NT2/D1 (cell line): ENCODE measurements at regions not wholly inside any gene's neighbourhood (a gene's known extent, or its start where the extent isn't known, plus 50 kb on each side); places are given as distances from the start of the nearest gene placed in this dataset.

Source experiments
- DNase-seq: peaks from one replicate; pipeline ENCODE4 v3.0.0-alpha.2; 2011; ENCODE audit warnings: low read depth, low spot score
- H3K27me3 ChIP-seq: 2 replicates; pipeline ENCODE4 v1.6.0; 2011; ENCODE audit warnings: mild to moderate bottlenecking; ENCODE audit not compliant: insufficient read length, insufficient read depth
- H3K36me3 ChIP-seq: 2 replicates; pipeline ENCODE4 v1.6.1; 2011; ENCODE audit warnings: mild to moderate bottlenecking, low read length, mixed read lengths; ENCODE audit not compliant: insufficient read depth, insufficient read length
- H3K4me1 ChIP-seq: 2 replicates; pipeline ENCODE4 v1.5.1; 2011; ENCODE audit not compliant: insufficient read depth, insufficient read length
- H3K4me3 ChIP-seq: 2 replicates; pipeline ENCODE4 v1.5.1; 2011; ENCODE audit warnings: low read depth; ENCODE audit not compliant: insufficient read length
- H3K9ac ChIP-seq: 2 replicates; pipeline ENCODE4 v1.6.0; 2011; ENCODE audit warnings: low read depth; ENCODE audit not compliant: insufficient read length
- H3K9me3 ChIP-seq: 2 replicates; pipeline ENCODE4 v1.5.1; 2011; ENCODE audit warnings: mild to moderate bottlenecking, low read length; ENCODE audit not compliant: insufficient read depth
- SUZ12 ChIP-seq: IDR thresholded peaks from 2 replicates; pipeline ENCODE4 v1.6.1; 2011; ENCODE audit not compliant: insufficient read length, insufficient read depth; ENCODE audit errors: extremely low read depth
- YY1 ChIP-seq: IDR thresholded peaks from 2 replicates; pipeline ENCODE4 v1.6.1; 2011; ENCODE audit not compliant: insufficient read length, insufficient read depth
- ZNF274 ChIP-seq: IDR thresholded peaks from 2 replicates; pipeline ENCODE4 v1.6.1; 2011; ENCODE audit warnings: mild to moderate bottlenecking, low read depth, low read length

DNA sequence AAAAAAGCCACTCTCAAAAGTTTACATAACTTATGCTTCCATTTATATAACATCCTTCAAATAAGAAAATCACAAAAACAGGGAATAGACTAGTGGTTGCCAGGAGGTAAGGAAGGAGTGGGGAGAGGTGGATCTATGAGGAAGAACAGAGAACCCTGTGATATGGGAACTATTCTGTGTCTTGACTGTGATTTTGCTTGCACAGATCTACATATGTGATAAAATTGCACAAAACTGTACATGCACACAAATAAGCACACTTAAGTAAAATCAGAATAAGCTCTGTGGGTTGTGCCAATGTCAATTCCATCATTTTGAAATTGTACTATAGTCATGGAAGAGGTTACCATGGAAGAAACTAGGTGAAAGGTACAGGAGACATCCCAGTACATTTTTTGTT, 121.6 kb upstream of the SGCG start:
- no peaks in the 10 kb centered on the region for H3K36me3 ChIP-seq
- no peak for DNase-seq
- H3K9ac ChIP-seq: no peak overlapping the region
- H3K27me3 ChIP-seq: no peaks in the 10 kb centered on the region
- TF ChIP-seq ZNF274: no peak
- no peak for TF ChIP-seq SUZ12
- TF ChIP-seq YY1: no peak
- H3K4me3 ChIP-seq: no peak overlapping the region
- no peaks in the 10 kb centered on the region for H3K9me3 ChIP-seq
- no peaks in the 10 kb centered on the region for H3K4me1 ChIP-seq

DNA sequence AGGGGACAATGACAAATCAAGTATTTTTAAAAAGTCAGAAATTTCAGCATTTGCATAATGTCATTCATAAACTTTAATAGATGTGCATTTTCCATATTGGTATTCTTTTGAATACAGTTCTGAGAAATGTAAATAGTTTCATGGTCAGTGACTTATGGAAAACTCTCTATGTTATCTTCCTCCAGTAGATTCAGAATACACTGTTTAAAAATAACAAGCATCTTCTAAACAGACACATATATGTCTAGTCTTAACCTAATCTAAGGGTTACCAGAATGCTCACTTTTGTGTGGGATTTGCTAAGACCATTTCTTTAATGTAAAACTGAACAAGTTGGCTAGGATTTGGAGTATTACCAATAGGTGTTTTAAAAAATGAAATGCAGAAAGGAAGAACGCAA, 119.8 kb upstream of the SGCG start:
- TF ChIP-seq ZNF274: no peak
- no peak for TF ChIP-seq SUZ12
- no peak for TF ChIP-seq YY1
- Histone ChIP-seq H3K4me1 (no peaks in the 10 kb centered on the region), H3K9ac (no peak overlapping the region), H3K4me3 (no peak overlapping the region), H3K9me3 (no peaks in the 10 kb centered on the region), H3K27me3 (no peaks in the 10 kb centered on the region), H3K36me3 (no peaks in the 10 kb centered on the region)
- no peak for DNase-seq

DNA sequence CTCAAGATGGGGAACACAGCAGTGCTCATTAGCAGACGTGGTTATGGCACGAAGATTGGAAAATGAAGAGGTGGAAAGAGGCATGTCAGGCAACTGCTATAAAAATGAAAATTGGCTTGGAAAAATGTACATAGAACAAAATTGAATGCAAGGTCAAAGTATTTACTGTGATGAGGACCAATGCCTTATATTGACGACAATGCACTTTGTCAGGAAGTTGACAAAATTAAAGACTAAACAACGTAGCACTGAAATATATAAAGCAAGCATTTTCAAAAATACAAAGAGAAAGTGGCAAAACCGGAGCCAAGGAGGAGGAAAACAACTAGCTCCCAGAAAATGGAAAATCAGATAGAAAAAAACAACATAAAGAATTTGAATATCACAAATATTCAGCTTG, 113.7 kb upstream of the SGCG start:
- H3K9me3 ChIP-seq: no peaks in the 10 kb centered on the region; the same call in 1 of the 2 replicates
- no peak overlapping the region for H3K9ac ChIP-seq
- H3K27me3 ChIP-seq: no peaks in the 10 kb centered on the region
- TF ChIP-seq ZNF274 (no peak), YY1 (no peak), SUZ12 (no peak)
- no peak for DNase-seq
- no peaks in the 10 kb centered on the region for H3K4me1 ChIP-seq
- H3K36me3 ChIP-seq: no peaks in the 10 kb centered on the region
- no peak overlapping the region for H3K4me3 ChIP-seq

DNA sequence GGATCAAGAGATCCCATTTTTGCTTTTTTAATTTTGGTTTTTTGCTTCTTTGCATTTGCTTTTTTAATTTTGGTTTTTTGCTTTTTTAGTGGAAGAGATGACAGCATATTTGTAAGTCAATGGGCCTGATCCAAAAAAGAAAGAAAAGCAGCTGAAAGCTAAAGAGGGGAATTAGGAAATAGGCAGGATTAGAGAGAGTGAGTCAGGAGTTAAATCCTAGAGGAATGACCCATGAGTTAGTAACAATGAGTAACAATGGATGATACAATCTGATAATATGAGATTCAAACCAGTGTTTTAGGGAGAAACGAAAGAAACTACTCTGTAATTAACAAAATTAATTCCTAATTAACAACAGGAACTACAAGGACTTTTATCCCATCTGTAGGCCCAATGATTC, 111.2 kb upstream of the SGCG start:
- H3K9ac ChIP-seq: no peak overlapping the region
- no peaks in the 10 kb centered on the region for H3K36me3 ChIP-seq
- H3K4me1 ChIP-seq: no peaks in the 10 kb centered on the region
- H3K27me3 ChIP-seq: no peaks in the 10 kb centered on the region
- no peak overlapping the region for H3K4me3 ChIP-seq
- TF ChIP-seq SUZ12: no peak
- TF ChIP-seq YY1: no peak
- no peak for TF ChIP-seq ZNF274
- DNase-seq: no peak
- no peaks in the 10 kb centered on the region; the same call in 1 of the 2 replicates for H3K9me3 ChIP-seq

DNA sequence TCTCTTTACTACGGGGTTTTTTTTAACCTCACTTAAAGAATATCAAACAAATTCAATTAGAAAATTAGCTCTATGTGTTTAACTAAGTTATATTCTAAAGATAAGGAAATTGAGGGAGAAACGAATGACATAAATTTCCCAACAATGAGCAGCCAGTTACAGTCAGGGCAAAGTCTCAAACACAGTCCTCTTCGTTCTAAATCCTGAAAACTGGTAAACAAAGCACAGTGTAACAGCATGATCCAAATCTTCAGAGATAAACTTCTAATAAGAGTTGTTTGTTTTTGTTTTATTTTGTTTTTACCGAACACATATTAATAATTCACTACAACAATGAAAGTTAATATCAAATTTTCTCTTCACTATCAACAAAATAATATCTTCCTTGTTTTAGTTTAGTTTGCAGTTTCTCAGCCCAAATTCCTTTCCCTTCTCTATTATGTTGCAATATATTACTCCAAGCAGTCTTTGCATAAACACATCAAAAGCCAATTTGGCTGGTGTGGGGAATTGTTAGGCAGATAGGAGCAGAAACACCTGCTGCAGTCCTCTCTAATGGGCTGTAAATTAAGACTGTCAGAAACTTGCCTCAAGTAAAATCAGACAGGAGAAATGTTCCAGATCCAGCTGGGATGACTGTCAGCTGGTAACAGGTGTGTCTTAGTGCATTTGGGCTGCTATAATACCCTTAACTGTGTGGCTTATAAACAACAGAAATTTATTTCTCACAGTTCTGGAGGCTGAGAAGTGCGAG, 106.5 kb upstream of the SGCG start:
- Histone ChIP-seq H3K36me3 (no peaks in the 10 kb centered on the region), H3K4me1 (no peaks in the 10 kb centered on the region), H3K9ac (no peak overlapping the region), H3K9me3 (no peaks in the 10 kb centered on the region; the same call in 1 of the 2 replicates), H3K27me3 (no peaks in the 10 kb centered on the region), H3K4me3 (no peak overlapping the region)
- DNase-seq: no peak
- TF ChIP-seq YY1: no peak
- TF ChIP-seq ZNF274: no peak
- no peak for TF ChIP-seq SUZ12

DNA sequence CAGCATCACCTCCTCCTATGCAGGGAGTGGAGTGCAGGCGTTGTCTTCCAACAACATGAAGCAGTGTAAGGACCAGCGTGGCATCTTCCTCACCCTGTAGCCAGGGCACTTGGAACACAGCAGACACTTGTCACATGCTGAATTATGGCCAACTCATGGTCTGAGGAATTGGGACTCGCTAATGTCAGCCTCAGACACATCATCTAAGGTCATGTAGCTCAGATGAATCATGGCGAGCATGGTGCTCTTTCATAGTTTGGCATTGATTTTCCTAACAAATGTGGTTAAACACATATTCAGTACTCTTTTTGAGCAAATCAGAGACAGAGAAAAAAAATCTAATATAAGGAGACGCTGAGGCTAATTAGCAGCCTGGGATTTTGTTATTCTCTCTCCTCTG, 99.6 kb upstream of the SGCG start:
- no peaks in the 10 kb centered on the region for H3K9me3 ChIP-seq
- H3K9ac ChIP-seq: no peak overlapping the region
- no peaks in the 10 kb centered on the region for H3K4me1 ChIP-seq
- TF ChIP-seq YY1: no peak
- TF ChIP-seq ZNF274: no peak
- TF ChIP-seq SUZ12: no peak
- no peaks in the 10 kb centered on the region for H3K36me3 ChIP-seq
- no peak overlapping the region for H3K4me3 ChIP-seq
- no peak for DNase-seq
- no peaks in the 10 kb centered on the region for H3K27me3 ChIP-seq

DNA sequence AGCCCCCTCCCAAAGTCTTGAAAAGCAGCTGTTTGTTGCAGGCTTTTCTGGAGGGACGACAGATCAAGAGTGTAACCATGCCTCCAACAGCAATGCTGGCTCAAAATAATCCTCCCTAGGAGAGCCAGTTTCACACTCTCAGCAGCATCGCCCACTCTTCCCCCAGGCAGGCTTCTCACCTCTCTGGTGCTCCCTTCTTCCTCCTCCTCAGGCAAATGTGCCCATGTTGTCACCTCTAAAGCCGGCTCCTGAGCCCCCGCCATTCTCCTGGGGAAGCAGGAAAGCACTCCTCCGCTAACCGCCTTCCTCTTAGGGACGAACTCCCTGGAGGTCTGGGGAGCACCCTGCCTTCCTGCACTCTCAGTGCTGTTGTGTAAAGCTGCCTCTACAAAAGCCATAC, 98.9 kb upstream of the SGCG start:
- Histone ChIP-seq H3K36me3 (no peaks in the 10 kb centered on the region), H3K9me3 (peaks cover 3% of the 10 kb centered on the region; the same call in 1 of the 2 replicates), H3K9ac (no peak overlapping the region), H3K27me3 (no peaks in the 10 kb centered on the region), H3K4me3 (no peak overlapping the region), H3K4me1 (no peaks in the 10 kb centered on the region)
- DNase-seq: no peak
- TF ChIP-seq YY1 (no peak), SUZ12 (no peak), ZNF274 (no peak)

DNA sequence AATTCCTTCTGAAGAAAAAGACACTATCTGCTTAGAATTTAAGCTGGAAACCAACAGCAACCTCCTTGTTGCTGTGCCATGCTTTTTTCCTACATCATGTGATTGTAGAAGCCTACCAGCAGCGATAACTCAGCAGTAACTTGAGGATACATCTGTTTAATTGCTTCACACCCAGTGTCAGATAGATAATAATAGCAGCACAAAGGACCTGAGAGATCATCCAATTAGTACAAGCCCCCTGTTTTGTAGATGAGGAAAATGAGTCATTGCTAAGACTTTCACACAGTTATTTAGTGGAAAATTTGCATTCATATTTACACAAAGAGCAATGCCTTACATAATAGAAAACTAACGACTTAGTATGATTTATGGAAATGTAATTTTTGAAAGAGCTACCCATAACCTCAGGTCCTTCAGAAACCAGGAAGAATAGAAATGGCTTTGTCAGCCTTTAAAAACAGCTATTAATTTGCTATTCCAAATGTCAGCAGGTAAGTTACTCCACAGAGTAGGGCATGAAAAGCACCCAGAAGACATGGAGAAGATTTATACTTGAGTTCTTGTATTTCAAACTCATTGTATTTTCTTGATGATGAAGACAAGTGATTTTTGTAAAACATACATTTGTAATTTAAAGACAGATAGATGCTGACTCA, 93.7 kb upstream of the SGCG start:
- Histone ChIP-seq H3K9me3 (peaks cover 4% of the 10 kb centered on the region; the same call in 1 of the 2 replicates), H3K36me3 (no peaks in the 10 kb centered on the region), H3K27me3 (no peaks in the 10 kb centered on the region), H3K9ac (no peak overlapping the region), H3K4me3 (no peak overlapping the region), H3K4me1 (no peaks in the 10 kb centered on the region)
- no peak for DNase-seq
- no peak for TF ChIP-seq YY1
- TF ChIP-seq ZNF274: no peak
- TF ChIP-seq SUZ12: no peak
